GM23338 (cell line): ENCODE measurements at regions not wholly inside any gene's neighbourhood (a gene's known extent, or its start where the extent isn't known, plus 50 kb on each side); places are given as distances from the start of the nearest gene placed in this dataset.

Source experiments
- CTCF ChIP-seq, 2 experiments: fragments of 200-600 bp in 1 of 2; sonication (generic) in 1 of 2; conservative IDR thresholded peaks; 2 replicates each; pipeline versions ENCODE4 v1.5.1 to v1.6.1; 2016 to 2017; ENCODE audit warnings: antibody characterized with exemption in 2 of 2, low read depth in 2 of 2, mild to moderate bottlenecking in 2 of 2, moderate library complexity in 1 of 2
- EZH2 ChIP-seq: fragments of 200-600 bp; sonication (generic); IDR thresholded peaks from one replicate; pipeline ENCODE4 v1.8.0; 2017; ENCODE audit warnings: antibody characterized with exemption, mild to moderate bottlenecking, low read depth; ENCODE audit not compliant: unreplicated experiment
- NANOG ChIP-seq: IDR thresholded peaks from 2 replicates; pipeline ENCODE4 v1.6.1; 2016; ENCODE audit warnings: antibody characterized with exemption, borderline replicate concordance
- POLR2AphosphoS5 ChIP-seq: IDR thresholded peaks from 2 replicates; pipeline ENCODE4 v1.6.1; 2016; ENCODE audit warnings: antibody characterized with exemption, low read depth
- TF ChIP-seq, protein P1 (sequence below): IDR thresholded peaks from one replicate; pipeline ENCODE4 v1.6.1; 2018; ENCODE audit warnings: antibody characterized with exemption; ENCODE audit not compliant: unreplicated experiment

DNA sequence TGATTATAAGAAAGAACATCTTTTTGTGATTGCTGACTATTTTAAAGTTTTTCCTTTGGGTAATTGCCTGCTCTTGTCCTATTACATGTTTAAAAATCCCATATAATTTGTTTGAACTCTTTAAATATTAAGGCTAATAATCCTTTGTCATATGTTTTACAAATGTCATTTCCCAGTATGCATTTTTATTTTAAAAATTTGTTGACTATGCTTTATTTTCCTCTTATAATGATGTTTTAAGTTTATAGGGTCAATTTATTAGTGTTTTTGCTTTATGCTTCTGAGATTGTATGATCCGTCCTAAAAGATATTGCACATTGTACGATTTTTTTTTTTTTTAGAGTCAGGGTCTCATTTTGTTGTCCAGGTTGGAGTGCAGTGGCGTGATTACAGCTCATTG lies 297.2 kb downstream of the RNF144B start:
- TF ChIP-seq CTCF (conservative IDR thresholded peaks at IDR 0.05; ENCODE audit: low read depth in 2 of 2) (no peak), POLR2AphosphoS5 (no peak), NANOG (no peak), EZH2 (no peak)
- TF ChIP-seq, protein P1, sequence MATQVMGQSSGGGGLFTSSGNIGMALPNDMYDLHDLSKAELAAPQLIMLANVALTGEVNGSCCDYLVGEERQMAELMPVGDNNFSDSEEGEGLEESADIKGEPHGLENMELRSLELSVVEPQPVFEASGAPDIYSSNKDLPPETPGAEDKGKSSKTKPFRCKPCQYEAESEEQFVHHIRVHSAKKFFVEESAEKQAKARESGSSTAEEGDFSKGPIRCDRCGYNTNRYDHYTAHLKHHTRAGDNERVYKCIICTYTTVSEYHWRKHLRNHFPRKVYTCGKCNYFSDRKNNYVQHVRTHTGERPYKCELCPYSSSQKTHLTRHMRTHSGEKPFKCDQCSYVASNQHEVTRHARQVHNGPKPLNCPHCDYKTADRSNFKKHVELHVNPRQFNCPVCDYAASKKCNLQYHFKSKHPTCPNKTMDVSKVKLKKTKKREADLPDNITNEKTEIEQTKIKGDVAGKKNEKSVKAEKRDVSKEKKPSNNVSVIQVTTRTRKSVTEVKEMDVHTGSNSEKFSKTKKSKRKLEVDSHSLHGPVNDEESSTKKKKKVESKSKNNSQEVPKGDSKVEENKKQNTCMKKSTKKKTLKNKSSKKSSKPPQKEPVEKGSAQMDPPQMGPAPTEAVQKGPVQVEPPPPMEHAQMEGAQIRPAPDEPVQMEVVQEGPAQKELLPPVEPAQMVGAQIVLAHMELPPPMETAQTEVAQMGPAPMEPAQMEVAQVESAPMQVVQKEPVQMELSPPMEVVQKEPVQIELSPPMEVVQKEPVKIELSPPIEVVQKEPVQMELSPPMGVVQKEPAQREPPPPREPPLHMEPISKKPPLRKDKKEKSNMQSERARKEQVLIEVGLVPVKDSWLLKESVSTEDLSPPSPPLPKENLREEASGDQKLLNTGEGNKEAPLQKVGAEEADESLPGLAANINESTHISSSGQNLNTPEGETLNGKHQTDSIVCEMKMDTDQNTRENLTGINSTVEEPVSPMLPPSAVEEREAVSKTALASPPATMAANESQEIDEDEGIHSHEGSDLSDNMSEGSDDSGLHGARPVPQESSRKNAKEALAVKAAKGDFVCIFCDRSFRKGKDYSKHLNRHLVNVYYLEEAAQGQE, result no peak
